SK-N-SH (cell line): ENCODE measurements at regions not wholly inside any gene's neighbourhood (a gene's known extent, or its start where the extent isn't known, plus 50 kb on each side); places are given as distances from the start of the nearest gene placed in this dataset.

Experiments used
- CTCF ChIA-PET: fragments of 300-600, 350-600 bp; formaldehyde crosslinking; extraction: SDS; loops from one replicate; lab custom pipeline; 2021; lab: Yijun Ruan, JAX
- POLR2A ChIA-PET: fragments of 350-600 bp; sonication (Branson Sonifier 250); formaldehyde crosslinking; extraction: SDS; loops from one replicate; lab custom pipeline; 2020; ENCODE audit warnings: antibody characterized with exemption, inconsistent platforms; lab: Yijun Ruan, JAX
- DNase-seq: peaks from one replicate; pipeline ENCODE4 v3.0.0; 2012
- H2AFZ ChIP-seq: fragments of 200-600 bp; sonication (generic); 2 replicates; pipeline ENCODE4 v1.8.1; 2016; ENCODE audit warnings: antibody characterized with exemption, mild to moderate bottlenecking, low read depth
- H3F3A ChIP-seq: fragments of 200-600 bp; sonication (generic); replicated peaks from 2 replicates; pipeline ENCODE3; 2016; ENCODE audit warnings: antibody characterized with exemption, mild to moderate bottlenecking; ENCODE audit not compliant: insufficient read depth
- H3K27ac ChIP-seq, 2 experiments: fragments of 200-500 bp in 1 of 2; fragments of 200-600 bp in 1 of 2; sonication (Bioruptor generic) in 1 of 2; sonication (generic), shearing (Covaris generic) in 1 of 2; 2 replicates each; pipeline versions ENCODE4 v1.5.1 to v1.6.1; 2014 to 2016; ENCODE audit warnings: low read depth in 2 of 2, inconsistent platforms in 1 of 2, low read length in 1 of 2, mild to moderate bottlenecking in 1 of 2, mixed read lengths in 1 of 2
- H3K27me3 ChIP-seq: fragments of 200-600 bp; sonication (generic), shearing (Covaris generic); 2 replicates; pipeline ENCODE4 v1.6.1; 2016; ENCODE audit warnings: mixed run types; ENCODE audit not compliant: insufficient read depth
- H3K36me3 ChIP-seq, 2 experiments: fragments of 200-500 bp in 1 of 2; fragments of 200-600 bp in 1 of 2; sonication (Bioruptor generic) in 1 of 2; sonication (generic) in 1 of 2; replicated peaks in 1 of 2; 2 replicates each; pipeline versions ENCODE3 to v1.5.1; 2014 to 2016; ENCODE audit warnings: low read length in 1 of 2, mild to moderate bottlenecking in 1 of 2; ENCODE audit not compliant: insufficient read depth in 2 of 2, control insufficient read depth in 1 of 2
- H3K4me1 ChIP-seq, 2 experiments: fragments of 200-500 bp in 1 of 2; fragments of 200-600 bp in 1 of 2; sonication (Bioruptor generic) in 1 of 2; sonication (generic), shearing (Covaris generic) in 1 of 2; 2 replicates each; pipeline versions ENCODE4 v1.5.1 to v1.6.1; 2014 to 2016; ENCODE audit warnings: low read depth in 1 of 2, low read length in 1 of 2, mixed run types in 1 of 2; ENCODE audit not compliant: insufficient read depth in 2 of 2, control insufficient read depth in 1 of 2
- H3K4me2 ChIP-seq: fragments of 200-600 bp; sonication (generic), shearing (Covaris generic); 2 replicates; pipeline ENCODE4 v1.6.1; 2017; ENCODE audit warnings: mixed run types
- H3K4me3 ChIP-seq, 2 experiments: fragments of 200-500 bp in 1 of 2; fragments of 200-600 bp in 1 of 2; sonication (Bioruptor generic) in 1 of 2; sonication (generic), shearing (Covaris generic) in 1 of 2; 2 replicates each; pipeline versions ENCODE4 v1.5.1 to v1.8.1; 2014 to 2016; ENCODE audit warnings: low read depth in 2 of 2, inconsistent platforms in 1 of 2, low read length in 1 of 2, mild to moderate bottlenecking in 1 of 2, mixed read lengths in 1 of 2, moderate library complexity in 1 of 2
- H3K79me2 ChIP-seq: fragments of 200-600 bp; sonication (generic); 2 replicates; pipeline ENCODE4 v1.8.1; 2017; ENCODE audit warnings: mild to moderate bottlenecking; ENCODE audit not compliant: insufficient read depth
- H3K9ac ChIP-seq: fragments of 200-600 bp; sonication (generic); 2 replicates; pipeline ENCODE4 v1.6.1; 2017; ENCODE audit warnings: mixed run types
- H3K9me2 ChIP-seq: fragments of 200-600 bp; sonication (generic); 2 replicates; pipeline ENCODE4 v1.6.1; 2017; ENCODE audit warnings: mixed run types
- H3K9me3 ChIP-seq: fragments of 200-600 bp; sonication (generic); 2 replicates; pipeline ENCODE4 v1.6.1; 2017; ENCODE audit warnings: mixed run types, mild to moderate bottlenecking, moderate library complexity
- H4K20me1 ChIP-seq: fragments of 200-600 bp; sonication (generic); 2 replicates; pipeline ENCODE4 v1.6.1; 2017; ENCODE audit warnings: mild to moderate bottlenecking, mixed run types; ENCODE audit not compliant: insufficient read depth
- EP300 ChIP-seq, 2 experiments: IDR thresholded peaks; 2 replicates each; pipeline versions ENCODE4 v1.4.0 to v1.6.1; 2012; ENCODE audit warnings: borderline replicate concordance in 1 of 2, low read depth in 1 of 2, low read length in 1 of 2
- EZH2phosphoT487 ChIP-seq: fragments of 200-600 bp; sonication (generic); IDR thresholded peaks from 2 replicates; pipeline ENCODE4 v1.6.1; 2017; ENCODE audit warnings: low read depth, mixed run types, mild to moderate bottlenecking, antibody characterized with exemption, moderate library complexity, borderline replicate concordance
- GATA2 ChIP-seq: sonication (generic); formaldehyde crosslinking; IDR thresholded peaks from 2 replicates; pipeline ENCODE4 v1.5.0; 2020; ENCODE audit warnings: mild to moderate bottlenecking, missing genetic modification reagents
- JUND ChIP-seq: IDR thresholded peaks from 2 replicates; pipeline ENCODE4 v1.4.0; 2012
- MEF2A ChIP-seq: IDR thresholded peaks from 2 replicates; pipeline ENCODE4 v1.4.0; 2012; ENCODE audit warnings: low read depth, borderline replicate concordance
- NRF1 ChIP-seq: IDR thresholded peaks from 2 replicates; pipeline ENCODE4 v1.6.1; 2012; ENCODE audit warnings: low read depth, mild to moderate bottlenecking, low read length
- POLR2AphosphoS5 ChIP-seq: IDR thresholded peaks from 2 replicates; pipeline ENCODE4 v1.6.1; 2012; ENCODE audit warnings: low read depth, low read length
- RAD21 ChIP-seq: IDR thresholded peaks from 2 replicates; pipeline ENCODE4 v1.6.1; 2012; ENCODE audit warnings: mild to moderate bottlenecking, low read length
- SIN3A ChIP-seq: IDR thresholded peaks from 2 replicates; pipeline ENCODE4 v1.6.1; 2012; ENCODE audit warnings: low read depth, mild to moderate bottlenecking, low read length, moderate library complexity, borderline replicate concordance
- SMC3 ChIP-seq: IDR thresholded peaks from 2 replicates; pipeline ENCODE4 v1.6.1; 2012; ENCODE audit warnings: low read depth, low read length, improper control_type of control experiment
- YY1 ChIP-seq: IDR thresholded peaks from 2 replicates; pipeline ENCODE4 v1.4.0; 2012; ENCODE audit warnings: low read depth, mild to moderate bottlenecking
- WGBS: methylation state at CpG from one replicate; pipeline ENCODE4 v1.1.6; 2017; ENCODE audit warnings: low lambda C conversion rate; 5-methylcytosine and 5-hydroxymethylcytosine counted together
- TF ChIP-seq, protein P1 (sequence below): fragments of 150-350 bp; IDR thresholded peaks from 2 replicates; pipeline ENCODE4 v1.6.1; 2017; ENCODE audit warnings: antibody characterized with exemption, low read length, low read depth, borderline replicate concordance
- TF ChIP-seq, protein P2 (sequence below): IDR thresholded peaks from 2 replicates; pipeline ENCODE4 v1.4.0; 2012; ENCODE audit warnings: low read depth, borderline replicate concordance
- TF ChIP-seq, protein P3 (sequence below): fragments of 150-350 bp; IDR thresholded peaks from 2 replicates; pipeline ENCODE4 v1.6.1; 2016; ENCODE audit warnings: mild to moderate bottlenecking, low read depth, low read length
- TF ChIP-seq, protein P4 (sequence below): IDR thresholded peaks from 2 replicates; pipeline ENCODE4 v1.4.0; 2012; ENCODE audit warnings: low read depth
- TF ChIP-seq, protein P5 (sequence below): IDR thresholded peaks from 2 replicates; pipeline ENCODE4; 2012

DNA sequence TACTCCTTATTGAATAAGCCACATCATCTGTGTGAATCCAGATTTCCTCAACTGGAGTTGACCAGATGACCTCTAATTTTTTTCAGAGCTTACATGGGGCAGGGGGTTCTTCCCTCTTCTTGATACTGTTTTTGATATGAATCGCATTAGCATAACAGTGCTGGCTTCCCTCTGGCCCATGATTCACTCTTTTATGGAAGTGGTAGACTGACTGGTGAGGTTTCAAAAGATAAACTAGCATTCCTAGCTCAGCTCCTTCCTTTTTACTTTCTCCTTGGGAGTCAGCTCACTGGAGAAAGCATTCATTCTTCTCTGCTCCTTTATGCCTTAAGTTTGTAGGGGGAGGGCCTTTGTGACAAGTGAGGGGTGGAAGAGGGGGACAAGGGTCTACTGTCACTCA lies 161.0 kb upstream of the FGF13 start:
- H3K9me3 ChIP-seq, result no peaks in the 10 kb centered on the region
- H3K9ac ChIP-seq, result no peak overlapping the region
- TF ChIP-seq YY1 (no peak), JUND (no peak), SMC3 (no peak), GATA2 (CRISPR knock-in tag) (no peak), EP300 (IDR thresholded peaks at IDR 0.05; ENCODE audit: borderline replicate concordance in 1 of 2, low read depth in 1 of 2, low read length in 1 of 2) (no peak), POLR2AphosphoS5 (no peak), SIN3A (no peak), MEF2A (no peak), EZH2phosphoT487 (no peak)
- TF ChIP-seq, protein P1, sequence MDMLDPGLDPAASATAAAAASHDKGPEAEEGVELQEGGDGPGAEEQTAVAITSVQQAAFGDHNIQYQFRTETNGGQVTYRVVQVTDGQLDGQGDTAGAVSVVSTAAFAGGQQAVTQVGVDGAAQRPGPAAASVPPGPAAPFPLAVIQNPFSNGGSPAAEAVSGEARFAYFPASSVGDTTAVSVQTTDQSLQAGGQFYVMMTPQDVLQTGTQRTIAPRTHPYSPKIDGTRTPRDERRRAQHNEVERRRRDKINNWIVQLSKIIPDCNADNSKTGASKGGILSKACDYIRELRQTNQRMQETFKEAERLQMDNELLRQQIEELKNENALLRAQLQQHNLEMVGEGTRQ, result no peak
- TF ChIP-seq, protein P2, sequence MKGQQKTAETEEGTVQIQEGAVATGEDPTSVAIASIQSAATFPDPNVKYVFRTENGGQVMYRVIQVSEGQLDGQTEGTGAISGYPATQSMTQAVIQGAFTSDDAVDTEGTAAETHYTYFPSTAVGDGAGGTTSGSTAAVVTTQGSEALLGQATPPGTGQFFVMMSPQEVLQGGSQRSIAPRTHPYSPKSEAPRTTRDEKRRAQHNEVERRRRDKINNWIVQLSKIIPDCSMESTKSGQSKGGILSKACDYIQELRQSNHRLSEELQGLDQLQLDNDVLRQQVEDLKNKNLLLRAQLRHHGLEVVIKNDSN, result no peak
- TF ChIP-seq, protein P3, sequence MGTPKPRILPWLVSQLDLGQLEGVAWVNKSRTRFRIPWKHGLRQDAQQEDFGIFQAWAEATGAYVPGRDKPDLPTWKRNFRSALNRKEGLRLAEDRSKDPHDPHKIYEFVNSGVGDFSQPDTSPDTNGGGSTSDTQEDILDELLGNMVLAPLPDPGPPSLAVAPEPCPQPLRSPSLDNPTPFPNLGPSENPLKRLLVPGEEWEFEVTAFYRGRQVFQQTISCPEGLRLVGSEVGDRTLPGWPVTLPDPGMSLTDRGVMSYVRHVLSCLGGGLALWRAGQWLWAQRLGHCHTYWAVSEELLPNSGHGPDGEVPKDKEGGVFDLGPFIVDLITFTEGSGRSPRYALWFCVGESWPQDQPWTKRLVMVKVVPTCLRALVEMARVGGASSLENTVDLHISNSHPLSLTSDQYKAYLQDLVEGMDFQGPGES, result no peak
- TF ChIP-seq, protein P4, sequence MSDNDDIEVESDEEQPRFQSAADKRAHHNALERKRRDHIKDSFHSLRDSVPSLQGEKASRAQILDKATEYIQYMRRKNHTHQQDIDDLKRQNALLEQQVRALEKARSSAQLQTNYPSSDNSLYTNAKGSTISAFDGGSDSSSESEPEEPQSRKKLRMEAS, result no peak
- TF ChIP-seq, protein P5, sequence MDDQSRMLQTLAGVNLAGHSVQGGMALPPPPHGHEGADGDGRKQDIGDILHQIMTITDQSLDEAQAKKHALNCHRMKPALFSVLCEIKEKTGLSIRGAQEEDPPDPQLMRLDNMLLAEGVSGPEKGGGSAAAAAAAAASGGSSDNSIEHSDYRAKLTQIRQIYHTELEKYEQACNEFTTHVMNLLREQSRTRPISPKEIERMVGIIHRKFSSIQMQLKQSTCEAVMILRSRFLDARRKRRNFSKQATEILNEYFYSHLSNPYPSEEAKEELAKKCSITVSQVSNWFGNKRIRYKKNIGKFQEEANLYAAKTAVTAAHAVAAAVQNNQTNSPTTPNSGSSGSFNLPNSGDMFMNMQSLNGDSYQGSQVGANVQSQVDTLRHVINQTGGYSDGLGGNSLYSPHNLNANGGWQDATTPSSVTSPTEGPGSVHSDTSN, result no peak
- no peaks in the 10 kb centered on the region for H3K27me3 ChIP-seq
- no peaks in the 10 kb centered on the region for H3K9me2 ChIP-seq
- H3K4me3 ChIP-seq, result no peak overlapping the region
- no peak overlapping the region for H3K4me2 ChIP-seq
- POLR2A ChIA-PET, result no interaction called here
- CTCF ChIA-PET, result no interaction called here
- no peaks in the 10 kb centered on the region for H3K4me1 ChIP-seq
- no peak overlapping the region for H2AFZ ChIP-seq
- no peak for DNase-seq
- no peaks in the 10 kb centered on the region for H3K79me2 ChIP-seq
- H3K27ac ChIP-seq, result no peak overlapping the region
- H3F3A ChIP-seq, result no peaks in the 10 kb centered on the region
- H3K36me3 ChIP-seq, result no peaks in the 10 kb centered on the region
- H4K20me1 ChIP-seq, result no peaks in the 10 kb centered on the region
- WGBS, result 0% methylated on average over 1 of the region's 1 CpG

DNA sequence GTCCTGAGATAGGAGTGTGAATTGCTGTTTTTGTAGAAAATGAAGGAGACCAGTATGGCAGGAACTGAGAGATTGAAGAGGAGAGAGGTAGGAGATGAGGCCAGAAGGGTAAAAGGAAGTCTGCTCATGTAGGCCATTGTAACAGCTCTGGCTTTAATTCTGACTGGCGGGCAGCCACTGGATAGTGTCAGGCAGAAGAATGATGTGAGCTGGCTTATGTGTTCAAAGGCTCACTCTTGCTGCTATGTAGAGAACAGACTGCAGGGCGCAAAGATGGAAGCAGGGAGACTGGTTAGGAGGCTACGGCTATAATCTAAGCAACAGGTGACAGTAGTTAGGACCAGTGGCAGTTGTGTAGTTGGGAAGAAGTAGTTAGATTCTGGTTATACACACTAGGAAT lies 160.2 kb upstream of the FGF13 start:
- POLR2A ChIA-PET, result no interaction called here
- no peaks in the 10 kb centered on the region for H3F3A ChIP-seq
- H3K9ac ChIP-seq, result no peak overlapping the region
- no peaks in the 10 kb centered on the region for H4K20me1 ChIP-seq
- no peaks in the 10 kb centered on the region for H3K79me2 ChIP-seq
- H2AFZ ChIP-seq, result no peak overlapping the region
- no peaks in the 10 kb centered on the region for H3K9me3 ChIP-seq
- DNase-seq, result no peak
- H3K36me3 ChIP-seq, result no peaks in the 10 kb centered on the region
- H3K4me1 ChIP-seq, result no peaks in the 10 kb centered on the region
- H3K27me3 ChIP-seq, result no peaks in the 10 kb centered on the region
- CTCF ChIA-PET, result interaction anchor here (0.5 kb wide), 1 partner anchor 8 kb away, joined by 3 read pairs; no protein-coding TSS in a partner anchor
- H3K9me2 ChIP-seq, result no peaks in the 10 kb centered on the region
- H3K27ac ChIP-seq, result no peak overlapping the region
- H3K4me3 ChIP-seq, result no peak overlapping the region
- TF ChIP-seq NRF1 (no peak), JUND (no peak), RAD21 (no peak)
- 8% methylated on average over 3 of the region's 3 CpGs for WGBS
- no peak overlapping the region for H3K4me2 ChIP-seq
